SK-N-SH treated with all-trans-retinoic acid at 6 μM for 48 hours (cell line): ENCODE measurements at regions not wholly inside any gene's neighbourhood (a gene's known extent, or its start where the extent isn't known, plus 50 kb on each side); places are given as distances from the start of the nearest gene placed in this dataset.

Experiments used
- ATAC-seq: fragments of 200-7000 bp; cut with Tn5 transposase; 3 replicates; pipeline ENCODE4 v1.9.1; 2020; ENCODE audit warnings: mild to moderate bottlenecking, moderate library complexity
- ARNTL ChIP-seq: fragments of 450-650 bp; formaldehyde crosslinking; IDR thresholded peaks from 2 replicates; pipeline ENCODE4 v1.5.0; 2020; ENCODE audit warnings: low read depth, mild to moderate bottlenecking, moderate library complexity, borderline replicate concordance
- BACH2 ChIP-seq: fragments of 250-450 bp; sonication (Bioruptor Pico); IDR thresholded peaks from 2 replicates; pipeline ENCODE4 v1.9.0; 2021; ENCODE audit warnings: mild to moderate bottlenecking, borderline replicate concordance
- CREB5 ChIP-seq: fragments of 250-450 bp; sonication (Bioruptor Pico); IDR thresholded peaks from 2 replicates; pipeline ENCODE4 v1.5.1; 2020; ENCODE audit warnings: low read depth, mild to moderate bottlenecking, moderate library complexity
- CSDC2 ChIP-seq: fragments of 250-450 bp; sonication (Bioruptor Pico); IDR thresholded peaks from 2 replicates; pipeline ENCODE4 v1.5.0; 2020; ENCODE audit warnings: mild to moderate bottlenecking, moderate library complexity
- ESRRG ChIP-seq: fragments of 250-450 bp; sonication (Bioruptor Pico); IDR thresholded peaks from 2 replicates; pipeline ENCODE4 v1.6.1; 2021; ENCODE audit warnings: mild to moderate bottlenecking
- GLIS3 ChIP-seq: fragments of 250-450 bp; sonication (Bioruptor Pico); IDR thresholded peaks from 2 replicates; pipeline ENCODE4 v1.5.0; 2020; ENCODE audit warnings: mild to moderate bottlenecking, moderate library complexity
- ISL1 ChIP-seq: fragments of 250-450 bp; sonication (Bioruptor Pico); IDR thresholded peaks from 2 replicates; pipeline ENCODE4 v2.1.2; 2022; ENCODE audit warnings: mild to moderate bottlenecking, moderate library complexity
- PATZ1 ChIP-seq: fragments of 250-450 bp; sonication (Bioruptor Pico); IDR thresholded peaks from 2 replicates; pipeline ENCODE4 v1.8.0; 2020; ENCODE audit warnings: mild to moderate bottlenecking, moderate library complexity, borderline replicate concordance
- POU6F1 ChIP-seq: fragments of 250-450 bp; sonication (Bioruptor Pico); IDR thresholded peaks from 2 replicates; pipeline ENCODE4 v1.8.0; 2021; ENCODE audit warnings: low read depth, mild to moderate bottlenecking, moderate library complexity, borderline replicate concordance
- PPARA ChIP-seq: fragments of 250-450 bp; sonication (Bioruptor Pico); IDR thresholded peaks from 2 replicates; pipeline ENCODE4 v1.5.0; 2020; ENCODE audit warnings: mild to moderate bottlenecking, borderline replicate concordance
- RARB ChIP-seq: fragments of 250-450 bp; sonication (Bioruptor Pico); IDR thresholded peaks from 2 replicates; pipeline ENCODE4 v1.8.0; 2021; ENCODE audit warnings: mild to moderate bottlenecking, moderate library complexity
- SNAI2 ChIP-seq: fragments of 250-450 bp; sonication (Bioruptor Pico); IDR thresholded peaks from 2 replicates; pipeline ENCODE4 v1.5.0; 2020; ENCODE audit warnings: mild to moderate bottlenecking, moderate library complexity
- TCF4 ChIP-seq: fragments of 250-450 bp; sonication (Bioruptor Pico); IDR thresholded peaks from 2 replicates; pipeline ENCODE4 v1.8.0; 2021; ENCODE audit warnings: mild to moderate bottlenecking, moderate library complexity, borderline replicate concordance
- TOX ChIP-seq: fragments of 250-450 bp; sonication (Bioruptor Pico); IDR thresholded peaks from 2 replicates; pipeline ENCODE4 v1.8.0; 2021; ENCODE audit warnings: mild to moderate bottlenecking, moderate library complexity, borderline replicate concordance
- TSHZ2 ChIP-seq: fragments of 250-450 bp; sonication (Bioruptor Pico); IDR thresholded peaks from 2 replicates; pipeline ENCODE4 v1.5.0; 2020; ENCODE audit warnings: mild to moderate bottlenecking, moderate library complexity
- ZC3H10 ChIP-seq: fragments of 250-450 bp; sonication (Bioruptor Pico); IDR thresholded peaks from 2 replicates; pipeline ENCODE4 v1.5.1; 2021; ENCODE audit warnings: mild to moderate bottlenecking, moderate library complexity
- ZFP3 ChIP-seq: fragments of 250-450 bp; sonication (Bioruptor Pico); IDR thresholded peaks from 2 replicates; pipeline ENCODE4 v1.5.0; 2020; ENCODE audit warnings: mild to moderate bottlenecking, moderate library complexity
- ZFP30 ChIP-seq: fragments of 450-650 bp; formaldehyde crosslinking; IDR thresholded peaks from 2 replicates; pipeline ENCODE4 v1.5.0; 2022; ENCODE audit warnings: mild to moderate bottlenecking, moderate library complexity
- ZNF565 ChIP-seq: fragments of 450-650 bp; formaldehyde crosslinking; conservative IDR thresholded peaks from 2 replicates; pipeline ENCODE4 v1.5.0; 2020; ENCODE audit warnings: low read depth, mild to moderate bottlenecking, moderate library complexity
- ZNF70 ChIP-seq: fragments of 450-650 bp; formaldehyde crosslinking; IDR thresholded peaks from 2 replicates; pipeline ENCODE4 v1.5.0; 2020; ENCODE audit warnings: mild to moderate bottlenecking, moderate library complexity
- ZNF8 ChIP-seq: fragments of 450-650 bp; formaldehyde crosslinking; IDR thresholded peaks from 2 replicates; pipeline ENCODE4 v1.5.0; 2020; ENCODE audit warnings: mild to moderate bottlenecking, moderate library complexity

- no peak for TF ChIP-seq CREB5 (CRISPR knock-in tag)
- no peak for TF ChIP-seq ISL1 (CRISPR knock-in tag)
- TF ChIP-seq CSDC2 (CRISPR knock-in tag) = no peak
- no peak for TF ChIP-seq GLIS3
- no peak for TF ChIP-seq ARNTL (CRISPR knock-in tag)
- ATAC-seq = no peak
Observed at GRCh38 chr5:53327811-53328334, 152.6 kb upstream of the FST start.

- ATAC-seq = no peak
- TF ChIP-seq TCF4 (CRISPR knock-in tag) (no peak), ISL1 (CRISPR knock-in tag) (no peak), BACH2 (no peak), CSDC2 (CRISPR knock-in tag) (no peak)
Observed at GRCh38 chr5:53330491-53330890, 149.9 kb upstream of the FST start.

- no peak for TF ChIP-seq ZFP3 (CRISPR knock-in tag)
- no peak for TF ChIP-seq PPARA (CRISPR knock-in tag)
- no peak for TF ChIP-seq ZFP30
- no peak for TF ChIP-seq PATZ1 (CRISPR knock-in tag)
- no peak for TF ChIP-seq TCF4 (CRISPR knock-in tag)
- no peak for TF ChIP-seq ZNF70 (CRISPR knock-in tag)
- TF ChIP-seq CREB5 (CRISPR knock-in tag) = no peak
- no peak for TF ChIP-seq ESRRG (CRISPR knock-in tag)
- no peak for TF ChIP-seq SNAI2 (CRISPR knock-in tag)
- TF ChIP-seq TOX = no peak
- no peak for TF ChIP-seq BACH2
- no peak for TF ChIP-seq POU6F1 (CRISPR knock-in tag)
- no peak for TF ChIP-seq CSDC2 (CRISPR knock-in tag)
- TF ChIP-seq ZNF8 (CRISPR knock-in tag) = no peak
- TF ChIP-seq GLIS3 = no peak
- no peak for TF ChIP-seq ZNF565
- no peak for TF ChIP-seq ZC3H10 (CRISPR knock-in tag)
- no peak for TF ChIP-seq TSHZ2 (CRISPR knock-in tag)
- peak; percentile 66 for ATAC-seq
Observed at GRCh38 chr5:53331463-53331862, 149.0 kb upstream of the FST start.

GRCh38 chr5:53333160-53333559 is 147.3 kb upstream of the FST start:
- ATAC-seq = peak; percentile 72
- TF ChIP-seq BACH2 (no peak), RARB (no peak), CREB5 (CRISPR knock-in tag) (no peak), CSDC2 (CRISPR knock-in tag) (no peak)
